Cardiac fibroblast (primary cell): ENCODE measurements at regions not wholly inside any gene's neighbourhood (a gene's known extent, or its start where the extent isn't known, plus 50 kb on each side); places are given as distances from the start of the nearest gene placed in this dataset.

Source experiments
- DNase-seq, 2 donors: peaks; one replicate each; pipeline versions ENCODE4 v3.0.0 to v3.0.0-alpha.2; 2010; ENCODE audit warnings: low read depth in 2 of 2
- H3K4me3 ChIP-seq, 2 donors: replicated peaks in 1 of 2; 1 replicate in 1 of 2; 2 replicates in 1 of 2; pipeline ENCODE4 v1.5.1; 2011; ENCODE audit warnings: low read depth in 2 of 2, low read length in 2 of 2, mild to moderate bottlenecking in 2 of 2, moderate library complexity in 1 of 2
- CTCF ChIP-seq: IDR thresholded peaks from one replicate; pipeline ENCODE4 v1.5.1; 2011; ENCODE audit warnings: low read depth, mild to moderate bottlenecking, low read length, inconsistent platforms

- DNase-seq = no peak
- H3K4me3 ChIP-seq = no peak overlapping the region
- no peak for TF ChIP-seq CTCF
Measured at GRCh38 chr12:107967170-107967569, 161.9 kb upstream of the WSCD2 start.

- TF ChIP-seq CTCF = no peak
- DNase-seq = no peak
- H3K4me3 ChIP-seq = no peak overlapping the region
Measured at GRCh38 chr12:107973950-107974349, 155.1 kb upstream of the WSCD2 start.

DNA sequence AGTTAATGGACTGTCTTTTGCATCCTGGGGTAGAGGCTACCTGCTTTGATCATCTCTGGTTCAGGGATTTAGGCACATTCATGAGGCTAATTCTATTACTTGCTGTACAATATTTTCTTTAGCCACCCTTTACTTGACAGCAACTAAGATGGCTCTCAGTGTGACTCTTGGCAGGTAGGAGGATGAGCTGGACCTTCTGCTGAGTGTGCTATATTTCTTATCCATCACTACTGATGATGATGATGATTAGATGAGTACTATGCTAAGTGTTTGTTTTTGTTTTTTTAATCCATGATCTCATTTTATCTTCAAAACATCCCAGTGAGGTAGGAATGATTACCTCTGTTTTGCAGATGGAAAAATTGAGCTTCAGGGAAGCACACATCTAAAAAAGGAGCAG lies 152.8 kb upstream of the WSCD2 start:
- DNase-seq = no peak
- no peak overlapping the region for H3K4me3 ChIP-seq
- no peak for TF ChIP-seq CTCF

GRCh38 chr12:107978201-107978600 lies 150.9 kb upstream of the WSCD2 start:
- no peak for TF ChIP-seq CTCF
- no peak overlapping the region for H3K4me3 ChIP-seq
- DNase-seq = no peak

DNA sequence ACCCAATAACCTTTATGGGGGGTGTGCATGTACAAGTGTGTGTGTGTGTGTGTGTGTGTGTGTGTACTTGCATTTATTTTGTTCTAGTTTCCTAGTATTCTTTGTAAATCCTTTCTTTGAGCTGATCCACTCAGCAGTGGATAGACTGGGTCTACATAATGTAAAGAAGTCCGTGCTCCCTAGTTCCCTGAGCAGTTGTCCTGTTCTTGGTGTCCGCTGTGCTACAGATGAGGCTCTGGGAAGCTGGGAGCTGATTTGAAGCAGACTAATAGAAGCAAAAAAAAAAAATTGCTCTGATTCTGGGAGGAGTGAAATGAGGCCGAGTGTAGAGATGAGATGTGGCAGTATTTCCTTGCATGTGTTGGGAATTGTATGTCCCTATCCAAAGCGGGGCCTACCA lies 150.4 kb upstream of the WSCD2 start:
- no peak for DNase-seq
- TF ChIP-seq CTCF = no peak
- H3K4me3 ChIP-seq = no peak overlapping the region

- no peak for TF ChIP-seq CTCF
- H3K4me3 ChIP-seq = no peak overlapping the region
- DNase-seq = peak in 1 of 2 donors; percentile 12
Measured at GRCh38 chr12:107983756-107984472, 145.2 kb upstream of the WSCD2 start.

DNA sequence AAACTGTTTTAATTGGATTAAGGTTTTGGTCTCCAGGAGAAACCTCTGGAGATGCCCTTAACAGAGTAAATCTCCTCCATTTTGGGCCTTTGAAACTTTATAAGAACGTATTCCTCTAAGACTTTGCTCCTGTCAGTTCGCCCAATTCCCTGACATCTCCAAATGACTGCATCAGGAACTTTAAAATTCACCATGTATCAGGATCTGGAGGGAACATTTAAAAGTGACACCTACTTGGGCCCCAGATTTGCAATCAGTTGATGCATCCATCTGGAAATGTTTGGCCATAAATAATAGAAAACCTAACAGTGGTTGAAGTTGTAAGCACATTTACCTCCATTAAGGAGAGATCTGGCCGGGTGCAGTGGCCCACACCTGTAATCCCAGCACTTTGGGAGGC lies 144.1 kb upstream of the WSCD2 start:
- TF ChIP-seq CTCF = no peak
- no peak for DNase-seq
- no peak overlapping the region for H3K4me3 ChIP-seq
